T-helper 2 cell (primary cell): ENCODE measurements at regions not wholly inside any gene's neighbourhood (a gene's known extent, or its start where the extent isn't known, plus 50 kb on each side); places are given as distances from the start of the nearest gene placed in this dataset.

Source experiments
- DNase-seq, 5 experiments: peaks; one replicate each; pipeline versions ENCODE4 v3.0.0 to v3.0.0-alpha.2; 2012 to 2022

DNA sequence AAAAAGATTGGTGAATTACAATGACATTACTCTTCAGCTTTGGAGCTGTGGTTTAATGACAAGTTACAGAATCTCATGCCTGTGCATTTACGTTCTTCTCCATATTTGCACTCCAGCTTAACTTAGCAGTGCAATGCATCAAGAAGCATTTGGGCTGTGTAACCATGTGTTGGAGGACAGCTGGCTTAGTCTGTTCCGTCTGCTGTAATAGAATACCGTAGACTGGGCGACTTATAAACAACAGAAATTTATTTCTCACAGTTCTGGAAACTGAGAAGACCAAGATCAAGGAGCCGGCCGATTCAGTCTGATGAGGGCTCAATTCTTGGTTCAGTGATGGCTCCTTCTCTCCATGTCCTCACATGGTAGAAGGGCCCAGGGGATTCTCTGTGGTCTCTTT, 943.5 kb downstream of the BCL11B start:
- no peak for DNase-seq

DNA sequence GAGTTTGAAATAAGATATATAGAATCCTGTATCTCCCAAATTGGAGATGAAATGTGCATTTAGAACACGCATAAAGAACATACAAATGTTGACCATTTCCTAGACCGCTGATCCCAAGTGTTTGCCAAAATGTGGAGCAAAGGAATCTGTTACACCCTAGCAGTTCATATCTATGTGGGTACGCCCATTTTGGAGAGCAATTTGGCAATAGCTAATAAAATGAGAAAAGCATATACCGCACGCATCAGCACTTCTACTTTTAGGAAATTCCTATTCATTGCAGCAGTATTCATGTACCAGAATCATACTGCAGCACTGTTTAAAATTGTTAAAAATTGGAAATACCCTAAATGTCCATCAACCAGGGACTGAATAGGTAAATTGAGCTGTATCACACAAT, 937.8 kb downstream of the BCL11B start:
- no peak for DNase-seq

GRCh38 chr14:98341211-98341610, 930.8 kb downstream of the BCL11B start:
- no peak for DNase-seq

- no peak for DNase-seq
These were observed 926.8 kb downstream of the BCL11B start for GRCh38 chr14:98345161-98345560.

DNA sequence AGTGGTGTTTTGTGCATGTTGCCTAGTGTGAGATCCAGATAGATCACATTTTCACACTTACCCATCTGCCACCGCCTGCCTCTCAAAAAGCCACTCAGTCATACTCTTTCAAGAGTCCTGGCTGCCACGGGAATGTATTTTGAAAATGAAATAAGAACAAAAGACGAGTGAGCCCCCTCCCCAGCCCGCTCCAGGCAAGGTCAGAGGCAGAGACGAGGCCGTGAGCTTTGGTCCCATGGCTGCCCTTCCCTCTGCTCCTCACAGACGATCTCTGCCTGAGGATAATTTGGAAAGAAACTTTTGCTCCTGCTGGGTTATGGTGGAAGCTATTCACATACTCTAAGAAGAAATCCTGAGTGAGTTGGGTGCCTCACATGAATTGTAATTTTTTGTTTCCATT, 924.3 kb downstream of the BCL11B start:
- no peak for DNase-seq

DNA sequence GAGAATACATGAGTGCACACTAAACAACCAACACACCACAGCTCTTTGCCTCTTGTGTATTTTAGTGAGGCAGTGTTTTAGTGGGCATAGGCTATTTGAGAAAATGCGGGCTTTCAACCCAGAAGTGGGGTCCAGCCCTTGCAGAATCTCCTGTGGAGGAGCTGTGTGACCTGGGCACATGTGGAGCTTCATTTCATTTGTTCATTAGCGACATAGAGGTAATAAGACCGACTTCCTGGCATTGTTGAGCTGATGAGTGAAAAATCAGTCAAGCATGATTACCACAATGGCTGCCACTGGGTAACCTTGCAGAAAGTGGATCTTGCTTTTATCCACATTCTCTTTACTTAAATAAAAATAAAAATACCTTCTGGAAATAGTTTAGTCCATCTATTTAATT, 923.5 kb downstream of the BCL11B start:
- no peak for DNase-seq

GRCh38 chr14:98350213-98350612, 921.8 kb downstream of the BCL11B start:
- DNase-seq: no peak

DNA sequence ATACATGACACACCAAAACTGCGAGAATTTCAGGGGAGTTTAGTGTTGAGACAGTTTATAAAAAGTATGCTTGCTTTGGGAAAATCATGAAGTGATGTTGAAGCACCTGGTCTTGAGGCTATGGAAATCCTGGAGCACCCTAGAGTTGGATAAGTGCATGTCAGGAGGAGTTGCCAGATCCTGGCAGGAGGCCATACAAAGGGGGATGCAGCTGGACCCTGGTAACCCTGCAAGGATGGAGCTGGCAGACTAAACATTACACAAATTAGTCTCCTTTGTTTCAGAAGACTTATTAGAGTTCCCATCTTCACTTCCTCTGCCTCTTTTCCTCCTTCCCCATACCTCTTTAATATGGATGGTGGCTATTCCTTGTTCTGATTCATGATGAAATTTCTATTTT, 907.0 kb downstream of the BCL11B start:
- DNase-seq: no peak

DNA sequence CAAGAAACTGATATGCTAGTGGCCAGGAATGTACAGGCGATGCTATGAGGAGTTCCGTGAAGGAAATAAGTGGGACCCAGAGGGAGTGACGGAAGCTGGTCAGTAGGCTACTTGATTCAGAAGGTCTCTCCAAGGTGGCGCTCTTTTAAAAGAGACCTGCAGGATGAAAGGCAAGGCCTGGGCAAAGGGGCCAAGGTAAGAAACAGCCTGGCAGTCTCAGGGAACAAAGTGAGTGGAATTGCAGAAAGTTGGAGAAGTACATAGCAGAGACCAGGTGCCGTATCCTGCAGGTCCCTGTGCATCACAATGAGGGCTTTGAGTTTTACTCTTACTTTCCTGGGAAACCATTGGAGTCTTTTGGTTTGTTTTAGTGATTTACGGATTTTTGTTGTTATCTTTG, 905.6 kb downstream of the BCL11B start:
- DNase-seq: no peak

GRCh38 chr14:98368221-98368620, 903.8 kb downstream of the BCL11B start:
- no peak for DNase-seq

DNA sequence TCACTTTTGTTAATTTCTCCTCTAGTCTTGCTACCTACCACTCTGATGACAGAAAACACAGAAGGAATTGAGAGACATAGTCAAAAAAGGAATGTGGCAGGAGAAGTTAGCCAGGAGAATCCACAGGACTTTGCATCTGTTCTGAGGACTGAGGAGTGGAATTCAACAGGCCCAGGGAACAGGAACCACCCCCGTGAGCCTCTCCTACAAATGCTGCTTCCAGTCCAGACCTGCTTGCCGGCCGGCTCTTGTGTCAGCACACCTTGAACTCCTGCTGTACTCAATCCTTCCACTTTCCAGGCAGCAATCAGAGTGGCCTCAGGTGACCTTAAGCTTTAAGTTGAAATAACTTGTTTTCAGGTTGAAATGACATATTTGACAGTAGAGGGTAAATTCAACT, 903.1 kb downstream of the BCL11B start:
- no peak for DNase-seq

DNA sequence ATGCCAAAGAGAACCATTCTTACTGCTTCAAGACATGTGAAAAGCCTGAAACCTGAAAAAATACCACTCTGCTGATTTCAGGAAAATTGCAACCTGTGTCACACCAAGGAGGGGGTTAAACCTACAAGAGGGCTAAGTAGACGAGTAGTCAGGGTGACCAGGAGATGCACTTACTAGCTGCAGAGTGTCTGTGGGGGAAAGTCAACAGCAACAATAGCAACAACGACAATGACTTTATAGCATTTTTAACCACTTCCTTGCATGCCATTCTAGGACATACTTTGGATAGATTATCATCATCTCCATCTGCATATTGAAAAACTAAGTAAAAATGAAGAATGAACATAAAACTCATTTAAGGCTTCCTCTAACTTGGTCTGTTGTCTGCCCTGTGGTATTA, 902.7 kb downstream of the BCL11B start:
- DNase-seq: peak in 1 of 5 experiments; percentile 46

DNA sequence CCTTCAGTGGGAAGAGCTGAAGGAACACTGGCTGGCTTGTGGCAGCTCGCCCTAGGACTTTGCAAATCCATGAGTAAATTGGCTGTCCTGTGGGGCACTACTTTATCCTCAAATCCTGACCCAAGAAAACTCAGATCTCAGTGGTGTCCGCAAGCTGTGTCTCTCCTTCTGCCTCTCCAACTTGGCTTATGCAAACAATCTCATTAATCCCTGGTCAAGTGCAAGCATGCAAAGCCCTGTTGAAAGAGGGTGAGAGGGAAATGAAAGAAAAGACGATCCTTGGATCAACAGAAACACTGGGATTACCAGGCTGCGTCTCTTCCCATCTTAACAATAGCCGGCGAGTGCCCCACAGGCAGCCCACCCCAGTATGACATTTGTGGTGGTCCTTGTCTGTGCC, 901.6 kb downstream of the BCL11B start:
- no peak for DNase-seq

GRCh38 chr14:98371141-98371540, 900.9 kb downstream of the BCL11B start:
- DNase-seq: no peak

DNA sequence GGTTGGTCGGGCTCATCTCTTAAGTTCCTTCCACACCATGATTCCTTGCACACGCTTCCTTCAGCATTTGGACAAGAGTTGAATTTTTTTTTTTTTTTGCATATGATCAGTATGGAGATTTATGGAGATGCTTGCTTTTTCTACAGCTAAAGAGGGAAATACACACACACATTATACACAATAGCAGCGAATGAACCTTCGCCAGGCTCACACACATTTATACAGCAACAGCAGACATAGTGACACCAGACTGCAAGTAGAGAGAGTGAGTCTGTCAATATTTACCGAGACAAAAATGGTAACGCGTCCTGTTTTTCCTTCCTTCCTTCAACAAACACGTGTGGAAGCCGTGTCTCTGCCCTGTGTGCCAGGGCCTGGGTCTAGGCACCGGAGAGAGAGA, 897.9 kb downstream of the BCL11B start:
- DNase-seq: no peak

DNA sequence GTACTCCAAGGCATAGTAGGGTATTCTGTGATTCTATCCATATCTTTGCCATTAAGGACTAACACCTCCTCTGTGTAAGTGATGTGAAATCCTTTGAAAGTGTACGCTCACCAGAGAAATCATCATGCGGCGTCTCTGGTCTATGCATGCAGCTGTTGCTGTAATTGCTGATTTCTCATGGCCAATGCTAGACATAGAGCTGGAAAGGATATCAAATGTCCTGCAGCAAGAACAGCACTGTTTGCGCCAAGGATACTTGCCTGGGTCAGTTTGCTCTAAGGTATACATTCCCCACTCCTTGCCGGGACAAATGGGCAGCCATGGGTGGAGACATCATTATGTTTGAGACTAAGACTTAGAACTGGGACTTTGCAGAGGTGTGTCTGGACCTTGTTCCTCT, 896.4 kb downstream of the BCL11B start:
- no peak for DNase-seq

DNA sequence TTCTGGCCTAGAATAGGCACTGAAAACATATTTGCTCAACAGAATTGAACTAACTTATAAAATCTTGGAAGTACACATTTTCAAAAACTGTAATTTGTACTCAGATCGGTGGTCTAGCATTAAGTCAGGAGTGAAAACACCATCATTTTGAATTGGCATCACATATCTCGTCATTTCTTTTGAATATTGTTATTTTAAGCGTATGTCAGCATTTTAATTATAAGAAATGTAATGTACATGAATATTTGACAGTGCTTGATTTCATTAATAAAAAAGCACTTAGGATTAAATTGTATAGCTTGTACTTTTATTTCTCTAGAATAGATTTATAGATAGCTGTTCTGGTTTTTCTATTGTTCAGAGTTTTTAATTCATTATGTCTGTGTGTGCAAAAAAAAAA, 892.2 kb downstream of the BCL11B start:
- DNase-seq: no peak

DNA sequence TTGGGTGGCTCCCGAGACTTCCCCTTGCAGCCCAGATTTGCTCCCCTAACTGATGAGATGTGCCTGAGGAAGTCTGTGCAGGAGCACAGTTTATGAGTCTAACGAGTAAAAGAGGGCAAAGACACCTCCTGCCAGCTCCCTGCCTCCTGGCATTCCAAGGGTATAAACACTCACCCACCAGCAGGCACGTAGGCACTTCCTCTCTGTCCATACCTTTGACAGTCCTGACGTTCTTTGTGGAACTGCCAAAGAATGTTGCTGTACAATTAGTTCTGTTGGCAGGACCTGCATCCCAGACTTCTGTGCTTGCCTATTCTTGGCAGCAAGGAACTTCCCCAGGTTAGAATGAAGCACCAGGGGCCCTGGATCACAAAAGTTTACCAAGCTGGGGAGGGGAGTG, 889.3 kb downstream of the BCL11B start:
- DNase-seq: no peak

DNA sequence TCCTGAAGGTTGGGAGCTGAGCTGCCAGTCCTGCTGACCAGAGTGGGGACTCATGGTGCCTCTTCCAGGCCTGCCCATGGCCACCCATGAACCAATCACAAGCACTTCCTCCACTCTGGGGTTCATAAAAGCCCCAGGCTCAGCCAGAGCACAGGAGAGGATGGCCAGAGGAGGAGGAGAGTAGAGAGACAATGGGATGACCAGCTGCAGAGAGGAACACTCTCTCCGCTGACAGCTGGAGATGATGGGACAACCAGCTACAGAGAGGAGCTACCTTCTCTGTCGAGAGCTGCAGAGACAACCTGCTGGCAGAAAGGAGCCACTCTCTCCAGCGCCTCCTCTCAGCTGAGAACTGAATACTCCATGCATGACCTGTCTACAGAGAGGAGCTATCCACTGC, 886.1 kb downstream of the BCL11B start:
- DNase-seq: no peak

DNA sequence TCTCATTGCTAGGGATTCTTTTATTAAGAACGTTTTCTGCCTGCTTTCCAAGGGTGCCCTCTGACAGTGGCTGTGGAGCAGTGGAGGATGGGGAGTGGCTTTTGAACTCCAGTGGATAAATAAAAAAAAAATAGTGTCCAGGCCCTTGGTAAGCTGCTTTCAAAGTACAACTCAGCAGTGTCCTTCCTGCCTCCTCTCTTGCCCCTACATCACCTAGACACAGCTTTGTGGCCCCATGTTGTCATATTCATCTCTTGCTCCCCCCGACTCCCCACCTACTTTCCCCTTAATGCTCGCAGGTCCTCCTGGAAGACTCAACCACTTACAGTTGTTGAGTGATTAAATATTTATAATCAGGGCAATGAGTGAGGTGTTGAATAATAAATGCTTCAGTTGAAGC, 880.9 kb downstream of the BCL11B start:
- DNase-seq: no peak

DNA sequence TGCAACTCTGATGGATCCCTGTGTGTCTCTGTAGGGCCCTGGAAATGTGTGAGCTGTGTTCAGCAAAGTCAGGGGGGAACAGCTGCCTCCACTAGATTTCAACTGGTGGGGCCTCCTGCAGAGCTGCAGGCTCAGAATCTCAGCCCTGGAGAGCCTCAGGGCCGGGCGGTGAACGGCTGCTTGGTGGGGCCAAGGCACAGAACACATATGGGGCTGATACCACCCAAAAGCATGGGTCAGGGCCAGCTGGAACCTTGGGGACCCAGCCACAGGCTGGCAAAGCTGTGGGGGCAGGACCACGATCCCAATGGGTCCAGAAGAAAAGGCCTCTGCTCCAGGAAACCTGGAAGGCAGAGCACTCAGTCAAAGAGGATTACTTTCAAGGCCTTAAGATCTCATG, 878.5 kb downstream of the BCL11B start:
- DNase-seq: no peak

GRCh38 chr14:98404811-98405210, 867.2 kb downstream of the BCL11B start:
- peak in 1 of 5 experiments; percentile 17 for DNase-seq

DNA sequence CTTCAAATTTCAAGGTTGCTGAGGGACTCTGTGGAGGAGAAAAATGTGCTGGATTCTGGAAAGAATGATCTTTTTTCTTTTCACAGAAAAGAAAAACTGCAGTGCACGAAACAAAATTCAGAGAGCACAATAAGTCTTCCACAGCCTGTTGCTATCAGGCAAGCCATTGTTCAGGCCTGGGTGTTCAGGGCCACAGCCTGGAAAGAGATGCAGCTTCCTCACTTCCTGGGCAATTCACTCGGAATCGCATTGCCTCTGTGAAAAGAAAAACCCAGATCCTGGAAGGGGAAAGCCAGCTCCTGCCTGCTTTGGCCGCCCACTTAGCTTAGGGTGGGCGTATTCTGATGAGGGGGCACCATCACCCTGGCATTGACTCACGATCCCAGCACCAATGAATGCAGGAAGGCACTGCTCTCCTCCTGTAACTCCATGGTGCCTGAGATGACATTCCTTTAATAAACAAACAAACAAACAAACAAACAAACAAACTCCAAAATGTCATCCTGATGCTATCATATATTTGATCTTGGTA, 863.9 kb downstream of the BCL11B start:
- DNase-seq: no peak

DNA sequence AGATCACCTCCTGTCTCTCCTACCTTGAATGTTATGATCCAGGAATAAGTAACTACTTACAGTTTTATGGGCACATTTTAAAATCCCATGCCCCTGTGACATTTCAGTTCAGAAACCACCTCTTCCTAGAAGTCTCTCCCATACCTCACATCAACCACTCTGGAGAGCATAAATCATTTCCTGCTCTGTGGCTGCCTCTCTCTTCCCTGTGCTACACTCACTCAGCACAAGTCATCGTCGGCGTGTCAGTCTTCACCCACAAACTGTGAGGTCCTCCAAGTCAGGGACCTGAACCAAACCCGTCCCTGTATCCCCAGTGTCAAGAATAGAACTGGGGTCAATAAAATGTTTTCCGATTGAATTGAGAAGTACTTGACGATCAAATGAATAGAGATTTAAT, 863.3 kb downstream of the BCL11B start:
- no peak for DNase-seq

DNA sequence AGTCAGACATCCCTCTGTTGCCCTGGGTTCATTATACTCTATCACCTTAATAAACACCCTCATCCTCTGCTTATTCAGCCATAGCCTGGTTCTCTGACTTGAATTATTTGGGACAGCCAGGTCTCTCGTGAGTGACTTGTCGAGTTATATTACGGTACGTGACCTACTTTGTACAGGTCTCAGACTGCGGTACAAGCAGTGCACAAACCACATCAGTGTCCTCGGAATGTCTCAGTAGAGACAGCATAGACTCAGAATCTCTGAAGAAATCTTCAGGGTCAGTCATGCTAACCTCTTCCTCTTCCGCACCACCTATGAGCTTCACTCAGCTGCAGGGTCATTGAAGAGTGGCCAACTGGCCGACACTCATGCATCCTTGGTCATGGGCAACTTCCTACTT, 860.8 kb downstream of the BCL11B start:
- peak in 1 of 5 experiments; percentile 32 for DNase-seq

GRCh38 chr14:98412431-98412830, 859.6 kb downstream of the BCL11B start:
- no peak for DNase-seq
